ENCODE measurements at regions not wholly inside any gene's neighbourhood (a gene's known extent, or its start where the extent isn't known, plus 50 kb on each side); places are given as distances from the start of the nearest gene placed in this dataset.

DNA sequence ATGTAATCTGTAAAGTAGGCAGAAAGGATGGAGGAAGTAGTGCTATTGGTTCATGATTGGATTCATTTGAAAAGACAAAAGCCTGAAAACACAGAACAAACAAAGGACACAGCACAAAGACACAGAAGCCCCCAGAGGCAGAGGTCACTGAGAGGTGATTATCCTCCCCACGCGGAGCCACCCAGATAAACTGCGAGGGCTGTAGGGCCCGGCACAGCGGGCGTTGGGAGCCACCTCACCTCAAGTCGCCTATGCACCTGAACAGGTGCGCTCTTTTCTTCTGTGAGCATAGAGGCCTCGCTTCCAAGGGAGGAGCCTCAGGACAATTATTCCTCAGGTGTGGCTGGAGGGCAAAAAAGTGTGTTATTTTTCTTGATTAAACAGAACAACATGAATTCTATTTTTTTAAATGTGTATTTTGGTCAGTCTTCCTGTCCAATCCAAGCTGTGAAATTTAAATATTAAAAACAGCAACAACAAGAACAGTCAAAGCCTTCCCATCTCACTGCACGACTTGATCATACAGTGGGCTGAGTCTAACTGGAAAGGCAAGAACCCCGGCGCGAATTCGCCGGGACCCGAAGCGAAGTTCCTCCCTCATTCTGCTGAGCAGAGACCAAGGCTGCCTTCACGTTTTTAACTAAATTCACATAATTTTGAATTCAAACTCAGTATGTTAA lies 205.3 kb downstream of the THBS2 start:
- no peak for DNase-seq (ENCODE audit: low read depth)
- H3K4me3 ChIP-seq (ENCODE audit: low read length) = no peak overlapping the region
- TF ChIP-seq, protein P1, sequence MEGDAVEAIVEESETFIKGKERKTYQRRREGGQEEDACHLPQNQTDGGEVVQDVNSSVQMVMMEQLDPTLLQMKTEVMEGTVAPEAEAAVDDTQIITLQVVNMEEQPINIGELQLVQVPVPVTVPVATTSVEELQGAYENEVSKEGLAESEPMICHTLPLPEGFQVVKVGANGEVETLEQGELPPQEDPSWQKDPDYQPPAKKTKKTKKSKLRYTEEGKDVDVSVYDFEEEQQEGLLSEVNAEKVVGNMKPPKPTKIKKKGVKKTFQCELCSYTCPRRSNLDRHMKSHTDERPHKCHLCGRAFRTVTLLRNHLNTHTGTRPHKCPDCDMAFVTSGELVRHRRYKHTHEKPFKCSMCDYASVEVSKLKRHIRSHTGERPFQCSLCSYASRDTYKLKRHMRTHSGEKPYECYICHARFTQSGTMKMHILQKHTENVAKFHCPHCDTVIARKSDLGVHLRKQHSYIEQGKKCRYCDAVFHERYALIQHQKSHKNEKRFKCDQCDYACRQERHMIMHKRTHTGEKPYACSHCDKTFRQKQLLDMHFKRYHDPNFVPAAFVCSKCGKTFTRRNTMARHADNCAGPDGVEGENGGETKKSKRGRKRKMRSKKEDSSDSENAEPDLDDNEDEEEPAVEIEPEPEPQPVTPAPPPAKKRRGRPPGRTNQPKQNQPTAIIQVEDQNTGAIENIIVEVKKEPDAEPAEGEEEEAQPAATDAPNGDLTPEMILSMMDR (conservative IDR thresholded peaks at IDR 0.05; ENCODE audit: low read depth, low read length) = no peak

DNA sequence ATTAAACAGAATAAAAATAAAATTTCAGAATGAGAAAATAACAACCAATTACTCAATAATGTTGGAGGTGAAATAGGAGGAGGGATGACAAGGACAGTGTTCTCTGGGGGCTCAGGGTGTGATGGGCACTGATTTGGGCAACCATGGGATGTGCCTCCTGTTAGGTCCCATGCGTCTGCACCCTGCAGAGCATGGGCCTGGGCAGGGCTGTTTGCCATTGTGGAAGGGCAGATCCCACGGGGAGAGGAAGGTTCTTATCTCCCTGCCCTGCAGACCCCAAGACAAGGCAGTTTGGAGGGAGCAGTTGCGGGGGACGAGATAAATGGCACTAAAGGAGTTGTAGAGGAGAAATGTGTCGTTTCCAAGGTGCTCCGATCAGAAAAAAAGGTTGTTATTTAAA lies 206.3 kb downstream of the THBS2 start:
- TF ChIP-seq, protein P1 (conservative IDR thresholded peaks at IDR 0.05; ENCODE audit: low read depth, low read length) = no peak
- no peak overlapping the region for H3K4me3 ChIP-seq (ENCODE audit: low read length)
- DNase-seq (ENCODE audit: low read depth) = no peak

DNA sequence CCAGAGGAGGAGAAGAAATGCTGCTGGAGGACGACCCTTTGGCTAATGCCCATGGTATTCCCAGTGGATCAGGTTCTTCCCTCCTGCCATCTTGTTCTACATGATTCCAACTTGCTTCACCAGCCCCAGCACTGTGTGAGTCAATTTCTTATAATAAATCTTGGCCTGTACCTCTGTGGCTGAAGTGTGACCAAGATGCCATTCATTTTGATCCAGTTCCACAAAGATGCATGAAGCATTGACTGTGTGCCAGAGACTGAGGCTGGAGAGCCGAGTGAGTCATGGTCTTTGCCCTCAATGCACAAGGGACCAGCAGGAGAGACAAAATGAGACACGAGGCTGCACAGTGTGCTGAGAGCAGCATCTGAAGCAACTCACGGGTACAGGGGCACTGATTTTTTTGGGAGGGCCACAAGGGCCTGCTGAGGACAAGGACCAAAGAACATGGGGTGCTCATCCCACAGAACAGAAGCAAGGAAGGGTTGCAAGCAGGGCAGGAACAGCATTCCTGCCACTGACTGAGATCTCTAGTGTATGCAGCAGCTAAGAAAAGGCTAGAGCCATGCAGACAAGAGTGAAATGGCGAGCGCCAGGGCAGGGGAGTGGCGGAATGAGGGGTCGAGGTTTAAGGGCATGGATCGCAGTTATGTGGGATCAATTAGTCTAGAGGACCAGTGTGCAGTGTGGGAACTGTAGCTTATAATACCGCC lies 207.0 kb downstream of the THBS2 start:
- H3K4me3 ChIP-seq (ENCODE audit: low read length) = no peak overlapping the region
- TF ChIP-seq, protein P1 (conservative IDR thresholded peaks at IDR 0.05; ENCODE audit: low read depth, low read length) = no peak
- no peak for DNase-seq (ENCODE audit: low read depth)

DNA sequence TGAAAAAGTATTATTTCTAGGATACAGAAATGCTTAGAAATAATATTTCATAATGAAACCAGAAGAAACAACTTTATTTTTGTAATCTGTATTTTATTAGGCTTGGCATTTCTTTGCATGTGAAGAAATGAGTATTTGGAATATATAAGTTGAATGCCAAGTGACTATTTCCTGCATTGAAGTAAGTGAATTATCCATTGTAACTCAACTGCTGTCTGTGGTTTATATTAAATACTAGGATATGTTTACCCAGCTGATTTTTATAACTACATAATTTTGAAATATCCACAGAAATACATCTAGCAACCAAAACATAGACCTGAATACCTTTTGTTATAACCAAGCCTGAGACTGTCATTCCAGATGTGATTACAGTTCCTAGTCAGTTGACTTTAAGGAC lies 207.6 kb downstream of the THBS2 start:
- H3K4me3 ChIP-seq (ENCODE audit: low read length) = no peak overlapping the region
- no peak for DNase-seq (ENCODE audit: low read depth)
- TF ChIP-seq, protein P1 (conservative IDR thresholded peaks at IDR 0.05; ENCODE audit: low read depth, low read length) = no peak

DNA sequence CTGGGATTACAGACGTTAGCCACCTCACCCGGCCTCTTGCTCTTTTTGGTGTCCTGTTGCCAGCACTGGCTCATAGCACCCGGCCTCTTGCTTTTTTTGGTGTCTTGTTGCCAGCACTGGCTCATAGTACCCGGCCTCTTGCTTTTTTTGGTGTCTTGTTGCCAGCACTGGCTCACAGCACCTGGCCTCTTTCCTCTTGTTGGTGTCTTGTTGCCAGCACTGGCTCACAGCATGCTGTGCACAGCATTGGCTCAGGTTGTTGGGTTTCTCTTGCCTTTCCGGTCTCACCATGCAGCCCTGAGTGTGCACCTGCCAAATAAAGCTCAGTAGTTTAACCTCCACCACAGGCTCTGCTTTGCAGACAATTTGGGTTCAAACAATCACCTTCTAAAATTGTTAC lies 208.2 kb downstream of the THBS2 start:
- no peak for DNase-seq (ENCODE audit: low read depth)
- no peak overlapping the region for H3K4me3 ChIP-seq (ENCODE audit: low read length)
- TF ChIP-seq, protein P1 (conservative IDR thresholded peaks at IDR 0.05; ENCODE audit: low read depth, low read length) = no peak

DNA sequence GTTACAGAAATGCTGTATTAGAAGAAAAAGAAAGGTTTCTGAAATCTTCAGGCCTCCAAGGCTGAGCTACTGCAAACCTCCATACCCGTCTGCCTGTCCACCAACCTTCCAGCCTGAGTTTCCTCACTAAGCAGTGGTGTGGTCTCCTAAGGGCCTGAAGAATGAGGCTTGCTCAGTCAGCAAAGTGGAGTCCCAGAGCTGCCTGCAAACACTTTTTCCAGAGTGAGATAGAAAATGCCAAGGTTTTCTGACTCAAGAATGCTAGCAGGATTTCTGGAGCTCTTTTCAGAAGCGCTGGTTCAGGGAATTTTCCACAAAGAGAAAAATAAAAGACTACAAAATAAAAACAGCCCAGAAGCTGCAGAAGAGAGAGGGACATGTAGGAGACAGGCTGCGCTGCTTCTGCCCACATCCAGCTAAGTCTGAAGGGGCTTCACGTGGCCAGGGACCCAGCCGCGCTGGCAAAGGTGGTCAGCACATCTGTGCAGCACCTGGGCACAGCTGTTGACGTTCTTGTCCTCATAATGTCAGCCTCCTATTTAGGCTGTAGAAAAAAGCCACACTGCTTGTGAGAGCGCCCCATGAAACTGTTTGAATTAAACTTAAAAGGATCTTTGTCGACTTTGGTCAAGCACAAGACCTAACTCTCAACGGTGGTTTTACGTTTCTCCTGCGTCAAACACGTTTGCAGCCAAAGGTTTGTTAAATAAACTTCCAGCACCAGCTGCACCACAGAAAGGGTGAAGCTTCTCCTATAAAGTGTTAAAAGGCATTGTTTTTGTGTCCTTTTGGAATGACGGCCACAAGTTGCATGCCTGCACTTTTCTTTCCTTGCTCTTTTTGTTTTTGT lies 209.0 kb downstream of the THBS2 start:
- TF ChIP-seq, protein P1 (conservative IDR thresholded peaks at IDR 0.05; ENCODE audit: low read depth, low read length) = no peak
- no peak for DNase-seq (ENCODE audit: low read depth)
- no peak overlapping the region for H3K4me3 ChIP-seq (ENCODE audit: low read length)

Measured in retinal pigment epithelial cell (primary cell).